IPS-15b (cell line): ENCODE measurements at regions not wholly inside any gene's neighbourhood (a gene's known extent, or its start where the extent isn't known, plus 50 kb on each side); places are given as distances from the start of the nearest gene placed in this dataset.

Experiments
- H3K27me3 ChIP-seq: one replicate; pipeline ENCODE4 v1.6.1; 2013; ENCODE audit warnings: low read length; ENCODE audit not compliant: control insufficient read depth, insufficient read depth
- H3K36me3 ChIP-seq: one replicate; pipeline ENCODE4 v1.6.1; 2013; ENCODE audit warnings: low read length; ENCODE audit not compliant: control insufficient read depth, insufficient read depth
- H3K4me1 ChIP-seq: one replicate; pipeline ENCODE4 v1.6.1; 2013; ENCODE audit warnings: mild to moderate bottlenecking, low read length; ENCODE audit not compliant: control insufficient read depth, insufficient read depth
- H3K4me3 ChIP-seq: one replicate; pipeline ENCODE4 v1.5.1; 2013; ENCODE audit warnings: low read depth, low read length
- H3K9ac ChIP-seq: one replicate; pipeline ENCODE4 v1.6.1; 2013; ENCODE audit warnings: low read depth, mild to moderate bottlenecking, low read length
- H3K9me3 ChIP-seq: one replicate; pipeline ENCODE4 v1.6.1; 2013; ENCODE audit warnings: mild to moderate bottlenecking, low read length; ENCODE audit not compliant: control insufficient read depth, insufficient read depth

- H3K27me3 ChIP-seq = no peaks in the 10 kb centered on the region
- no peak overlapping the region for H3K4me3 ChIP-seq
- H3K9me3 ChIP-seq = no peaks in the 10 kb centered on the region
Observed at GRCh38 chr15:59931646-59932261, 72.4 kb upstream of the FOXB1 start.

GRCh38 chr15:59924812-59925522, 79.1 kb upstream of the FOXB1 start:
- H3K36me3 ChIP-seq = no peaks in the 10 kb centered on the region
- H3K9ac ChIP-seq = no peak overlapping the region
- no peak overlapping the region for H3K4me3 ChIP-seq
- no peaks in the 10 kb centered on the region for H3K27me3 ChIP-seq
- H3K4me1 ChIP-seq = no peaks in the 10 kb centered on the region
- no peaks in the 10 kb centered on the region for H3K9me3 ChIP-seq

More at GRCh38 chr15:59931646-59932261, 72.4 kb upstream of the FOXB1 start:
- Histone ChIP-seq H3K9ac (no peak overlapping the region), H3K36me3 (no peaks in the 10 kb centered on the region), H3K4me1 (peaks cover 6% of the 10 kb centered on the region)

GRCh38 chr15:59924096-59924495, 80.0 kb upstream of the FOXB1 start:
- Histone ChIP-seq H3K4me1 (no peaks in the 10 kb centered on the region), H3K9ac (no peak overlapping the region), H3K4me3 (no peak overlapping the region), H3K9me3 (no peaks in the 10 kb centered on the region), H3K27me3 (no peaks in the 10 kb centered on the region), H3K36me3 (no peaks in the 10 kb centered on the region)

- Histone ChIP-seq H3K36me3 (no peaks in the 10 kb centered on the region), H3K9ac (no peak overlapping the region), H3K9me3 (no peaks in the 10 kb centered on the region), H3K4me1 (no peaks in the 10 kb centered on the region), H3K27me3 (no peaks in the 10 kb centered on the region), H3K4me3 (no peak overlapping the region)
Observed at GRCh38 chr15:59923508-59923907, 80.6 kb upstream of the FOXB1 start.

GRCh38 chr15:59918994-59919951, 84.8 kb upstream of the FOXB1 start:
- Histone ChIP-seq H3K27me3 (no peaks in the 10 kb centered on the region), H3K9me3 (no peaks in the 10 kb centered on the region), H3K4me3 (no peak overlapping the region), H3K9ac (no peak overlapping the region), H3K36me3 (no peaks in the 10 kb centered on the region), H3K4me1 (no peaks in the 10 kb centered on the region)

- Histone ChIP-seq H3K9ac (no peak overlapping the region), H3K4me1 (no peaks in the 10 kb centered on the region), H3K36me3 (no peaks in the 10 kb centered on the region), H3K9me3 (no peaks in the 10 kb centered on the region), H3K4me3 (no peak overlapping the region), H3K27me3 (no peaks in the 10 kb centered on the region)
Observed at GRCh38 chr15:59917504-59918157, 86.5 kb upstream of the FOXB1 start.

- Histone ChIP-seq H3K9ac (no peak overlapping the region), H3K4me3 (no peak overlapping the region), H3K9me3 (no peaks in the 10 kb centered on the region), H3K36me3 (no peaks in the 10 kb centered on the region), H3K27me3 (peaks cover 4% of the 10 kb centered on the region), H3K4me1 (peaks cover 11% of the 10 kb centered on the region)
Observed at GRCh38 chr15:59906046-59906445, 98.1 kb upstream of the FOXB1 start.

- H3K36me3 ChIP-seq = no peaks in the 10 kb centered on the region
- no peak overlapping the region for H3K4me3 ChIP-seq
- peaks cover 4% of the 10 kb centered on the region for H3K27me3 ChIP-seq
- H3K9me3 ChIP-seq = no peaks in the 10 kb centered on the region
- peaks cover 11% of the 10 kb centered on the region for H3K4me1 ChIP-seq
- H3K9ac ChIP-seq = no peak overlapping the region
Observed at GRCh38 chr15:59905176-59905575, 98.9 kb upstream of the FOXB1 start.

GRCh38 chr15:59904450-59905135, 99.5 kb upstream of the FOXB1 start:
- Histone ChIP-seq H3K9ac (no peak overlapping the region), H3K36me3 (no peaks in the 10 kb centered on the region), H3K27me3 (peaks cover 4% of the 10 kb centered on the region), H3K4me1 (peaks cover 11% of the 10 kb centered on the region), H3K4me3 (no peak overlapping the region), H3K9me3 (no peaks in the 10 kb centered on the region)

GRCh38 chr15:59896663-59897074, 107.4 kb upstream of the FOXB1 start:
- Histone ChIP-seq H3K4me3 (no peak overlapping the region), H3K9ac (no peak overlapping the region), H3K9me3 (no peaks in the 10 kb centered on the region), H3K27me3 (peaks cover 2% of the 10 kb centered on the region), H3K4me1 (no peaks in the 10 kb centered on the region), H3K36me3 (no peaks in the 10 kb centered on the region)

- no peaks in the 10 kb centered on the region for H3K4me1 ChIP-seq
- no peaks in the 10 kb centered on the region for H3K36me3 ChIP-seq
- H3K9me3 ChIP-seq = no peaks in the 10 kb centered on the region
- H3K27me3 ChIP-seq = peaks cover 2% of the 10 kb centered on the region
- H3K4me3 ChIP-seq = no peak overlapping the region
- H3K9ac ChIP-seq = no peak overlapping the region
Observed at GRCh38 chr15:59894835-59895234, 109.3 kb upstream of the FOXB1 start.
